NCI-H146 (cell line): ENCODE measurements at regions not wholly inside any gene's neighbourhood (a gene's known extent, or its start where the extent isn't known, plus 50 kb on each side); places are given as distances from the start of the nearest gene placed in this dataset.

Source experiments
- DNase-seq: peaks from one replicate; lab custom pipeline; 2025; lab: John Stamatoyannopoulos, UW

DNA sequence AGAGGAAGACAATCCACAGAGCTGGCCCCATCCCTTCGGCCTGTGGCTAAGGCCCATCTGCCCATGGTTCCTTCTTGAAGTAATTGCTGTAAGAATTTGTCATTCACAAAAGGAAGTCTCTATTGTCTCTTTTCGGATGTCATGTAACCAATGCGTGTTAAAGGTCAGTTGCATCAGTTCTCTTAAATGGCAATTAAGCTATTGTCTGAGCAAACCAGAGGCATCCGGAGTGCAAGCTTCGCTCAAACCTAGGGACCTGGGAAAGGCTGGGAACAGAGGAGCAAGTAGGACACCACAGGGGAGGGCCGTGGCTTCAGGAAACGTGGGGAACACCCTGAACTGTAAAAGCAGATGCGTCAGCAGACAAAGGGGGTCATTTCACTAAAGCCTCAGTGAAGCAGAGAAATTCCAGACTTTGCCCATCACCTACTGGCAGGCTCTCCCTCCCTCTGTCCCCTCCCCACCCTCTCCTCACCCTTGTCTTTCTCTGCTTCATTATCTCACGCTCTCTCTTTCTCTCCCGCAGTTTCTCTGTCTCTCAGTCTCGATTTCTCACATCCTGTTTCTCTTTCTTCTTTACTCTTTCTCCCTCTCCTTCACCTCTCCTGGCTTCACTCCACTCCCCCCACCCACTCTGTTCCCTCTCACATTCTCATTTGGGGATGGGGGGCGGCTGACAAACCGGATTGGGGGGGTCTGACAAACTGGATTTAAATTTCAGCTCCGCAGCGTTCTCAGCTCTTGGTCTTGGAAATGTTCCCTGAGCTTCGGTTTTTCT lies 204.6 kb upstream of the TNP1 start:
- no peak for DNase-seq

DNA sequence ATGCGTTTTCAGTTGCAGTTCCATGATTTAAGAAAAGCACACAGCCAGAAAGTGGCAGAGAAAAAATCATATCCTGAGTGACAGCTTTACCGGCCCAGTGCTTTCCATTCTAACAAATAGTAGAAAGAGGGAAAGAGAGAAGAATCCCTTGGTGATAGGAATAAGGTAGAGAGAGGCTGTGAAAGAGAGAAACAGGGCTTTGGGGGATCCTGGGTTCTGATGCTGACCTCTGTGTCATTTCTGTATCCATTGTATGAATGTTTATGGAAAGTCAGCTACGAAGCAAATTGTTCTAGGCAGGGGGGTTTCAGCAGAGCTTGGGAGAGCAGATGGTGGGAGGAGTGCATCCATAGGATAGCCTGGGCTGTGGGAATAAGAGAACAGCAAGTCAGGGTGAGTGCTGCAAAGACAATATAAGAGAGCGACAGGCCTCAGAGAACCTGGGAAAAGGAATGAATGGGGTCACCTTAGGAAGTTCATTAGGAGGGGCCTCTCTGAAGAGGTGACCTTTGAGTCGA lies 203.4 kb upstream of the TNP1 start:
- DNase-seq: no peak

DNA sequence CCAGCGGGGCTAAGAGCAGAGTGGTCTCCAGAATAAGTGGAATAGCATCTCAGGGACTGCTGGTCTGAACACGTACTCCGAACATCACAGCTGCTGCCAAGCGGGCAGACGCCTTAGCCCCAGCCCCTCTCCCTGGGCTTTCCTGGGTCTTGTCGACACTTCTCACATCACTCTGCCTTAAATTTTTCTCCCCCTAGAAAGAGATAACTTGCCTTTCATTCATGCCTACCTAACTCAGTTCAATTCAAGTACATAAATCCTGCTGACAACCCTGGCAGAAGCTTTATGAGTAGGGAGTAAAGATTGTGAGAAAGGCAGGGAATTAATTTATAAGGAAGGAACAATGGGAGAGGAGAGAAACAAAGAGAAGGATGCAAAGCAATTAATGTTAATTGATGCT lies 202.9 kb upstream of the TNP1 start:
- no peak for DNase-seq

DNA sequence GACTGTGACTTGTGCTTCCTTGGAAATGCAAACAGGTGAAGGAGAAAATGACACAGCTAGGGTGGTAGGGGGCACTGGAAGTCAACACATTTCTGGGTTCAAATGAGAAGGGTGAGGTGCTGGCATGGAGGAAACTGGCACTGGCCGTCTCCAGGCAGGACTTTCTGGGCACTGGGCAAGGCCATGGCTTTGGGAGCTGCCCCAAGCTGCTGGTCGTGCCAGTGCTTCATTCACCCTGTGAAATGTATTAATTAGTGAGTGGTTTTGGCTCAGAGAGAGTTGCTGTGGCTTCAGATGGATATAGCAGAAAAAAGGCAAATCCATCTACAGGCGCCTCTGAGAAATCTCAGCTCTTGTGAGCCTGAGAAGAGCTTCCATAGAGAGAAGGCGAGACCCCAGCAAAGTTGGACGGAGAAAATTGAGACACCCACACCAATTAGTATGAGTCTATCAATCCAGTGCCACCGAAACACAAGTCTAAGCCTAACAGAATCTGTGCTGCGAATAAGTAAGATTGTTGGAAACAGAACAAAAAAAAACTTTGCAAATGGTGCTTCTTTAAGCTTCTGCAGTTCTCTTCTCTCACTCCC lies 202.1 kb upstream of the TNP1 start:
- no peak for DNase-seq

DNA sequence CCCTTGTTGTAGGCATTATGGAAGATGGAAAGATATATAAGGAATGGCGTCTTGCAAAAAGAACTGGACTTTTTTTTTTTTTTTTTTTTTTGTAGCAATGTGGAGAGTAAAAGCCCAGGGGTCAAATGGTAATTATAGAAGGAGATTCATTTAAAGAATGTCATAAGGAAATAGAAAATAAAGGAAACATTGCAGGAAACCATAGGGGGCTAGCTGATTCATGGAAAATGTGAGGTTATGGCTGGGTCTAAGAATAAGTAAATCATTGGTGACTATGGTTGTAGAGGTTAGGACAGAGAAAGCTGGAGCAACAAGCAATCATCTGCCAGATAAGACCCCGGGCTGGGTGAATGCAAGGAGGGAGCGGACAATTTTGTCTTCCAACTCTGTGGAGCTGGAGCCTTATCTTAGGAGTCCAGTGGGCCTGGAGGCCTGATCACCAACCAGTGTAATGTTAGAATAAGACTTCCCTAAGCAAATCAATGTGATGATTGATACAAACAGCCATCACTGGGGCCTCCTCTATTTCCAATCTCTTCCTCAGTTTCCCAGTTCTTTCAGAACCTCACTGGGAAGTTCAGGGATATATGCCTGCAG lies 201.2 kb upstream of the TNP1 start:
- DNase-seq: no peak

DNA sequence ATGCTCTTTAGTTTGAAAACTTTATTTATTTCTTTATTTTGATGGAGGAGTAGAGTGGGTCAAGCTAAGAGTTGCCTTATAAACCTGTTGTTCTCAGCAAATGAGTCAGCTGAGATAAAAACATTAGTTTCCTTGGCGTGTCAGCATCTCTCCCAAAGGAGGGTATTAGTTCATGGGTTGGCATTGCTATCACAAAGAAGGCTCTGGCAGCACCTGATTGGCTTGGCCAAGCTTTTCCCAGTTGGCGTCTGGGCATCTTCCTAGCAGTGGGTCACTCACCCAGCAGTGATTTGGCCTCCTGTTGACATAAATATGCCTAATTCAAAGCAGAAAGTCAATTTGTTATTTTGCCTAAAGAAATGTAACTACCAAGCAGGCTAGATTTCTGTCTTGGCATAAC lies 200.7 kb upstream of the TNP1 start:
- DNase-seq: no peak

DNA sequence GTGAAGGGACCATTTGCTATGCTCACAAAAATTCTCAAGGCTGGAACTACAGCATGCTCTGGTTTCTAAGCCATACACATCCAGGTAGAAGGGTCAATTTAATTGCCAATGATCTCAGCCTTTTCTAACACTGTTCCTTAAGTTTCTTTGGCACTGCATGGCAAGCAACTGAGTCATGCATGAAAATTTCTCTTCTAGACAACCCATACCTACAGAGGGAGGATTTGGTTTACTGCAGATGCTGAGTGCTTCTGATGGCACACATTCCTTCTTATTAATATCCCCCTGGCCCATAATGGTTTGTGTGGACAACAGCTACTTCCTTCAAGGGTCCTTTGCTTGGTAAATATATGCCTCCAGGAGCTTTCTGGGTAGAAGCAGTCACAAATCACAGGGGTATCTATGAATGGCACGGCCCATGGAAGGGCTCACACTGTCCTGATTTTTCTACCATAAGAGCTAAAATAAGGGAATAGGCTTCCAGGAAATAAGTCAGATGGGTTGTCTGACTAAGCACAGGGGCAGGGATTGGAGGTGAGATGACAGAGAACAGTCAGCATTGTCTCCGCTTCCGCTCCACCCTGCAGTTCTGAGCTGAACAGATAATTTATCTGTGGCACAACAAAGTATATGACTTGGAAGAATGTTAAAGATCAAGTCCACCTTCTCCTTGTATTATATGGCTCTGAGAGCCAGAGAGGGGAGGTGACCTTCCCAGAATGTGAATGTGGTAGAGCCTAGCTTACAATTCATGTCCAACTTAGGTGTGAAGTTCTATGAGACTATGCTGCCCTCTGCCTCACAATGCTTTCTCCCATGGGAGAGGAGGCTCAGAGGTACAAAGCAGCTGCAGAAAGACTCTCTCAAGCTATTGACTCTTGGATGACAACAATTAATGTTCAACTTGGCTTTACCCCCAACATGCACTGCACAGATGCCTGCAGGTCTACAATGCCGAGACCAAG lies 199.2 kb upstream of the TNP1 start:
- DNase-seq: no peak

DNA sequence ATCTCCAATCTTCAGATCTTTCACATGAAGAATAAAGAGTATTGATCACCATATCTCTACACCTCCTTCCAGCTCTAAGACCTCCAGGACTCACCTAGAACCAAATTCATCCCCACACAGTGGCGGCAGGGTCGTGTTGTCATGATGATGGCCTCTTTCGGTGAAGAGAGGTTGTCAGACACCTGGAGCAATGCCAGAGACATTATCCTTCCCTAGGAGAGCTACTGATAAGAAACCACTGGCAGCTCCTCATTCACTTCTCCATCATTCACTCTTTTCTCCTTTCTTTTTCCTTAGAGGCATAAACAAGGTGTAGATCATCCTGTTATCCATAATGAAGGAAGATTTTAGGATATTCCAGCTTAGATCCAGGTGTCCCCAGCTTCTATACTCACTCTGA lies 197.9 kb upstream of the TNP1 start:
- no peak for DNase-seq

DNA sequence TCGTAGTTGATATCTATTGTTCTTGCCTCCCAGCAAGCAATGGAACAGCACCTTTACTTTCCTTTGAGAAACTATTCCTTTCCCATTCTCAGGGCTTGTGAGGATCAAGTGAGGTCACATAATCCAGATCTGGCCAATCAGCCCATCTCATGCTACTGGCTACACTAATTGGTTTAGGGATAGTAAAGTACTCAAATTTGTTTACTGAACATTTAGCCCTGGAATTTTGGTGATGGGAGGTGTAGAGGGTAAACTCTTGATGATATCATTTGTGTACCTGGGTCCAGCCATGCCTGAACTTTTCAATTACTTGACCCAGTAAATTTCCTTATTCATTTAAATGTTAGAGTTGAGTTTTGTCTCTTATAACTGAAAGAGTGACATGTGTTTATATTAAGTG lies 195.8 kb upstream of the TNP1 start:
- DNase-seq: no peak

DNA sequence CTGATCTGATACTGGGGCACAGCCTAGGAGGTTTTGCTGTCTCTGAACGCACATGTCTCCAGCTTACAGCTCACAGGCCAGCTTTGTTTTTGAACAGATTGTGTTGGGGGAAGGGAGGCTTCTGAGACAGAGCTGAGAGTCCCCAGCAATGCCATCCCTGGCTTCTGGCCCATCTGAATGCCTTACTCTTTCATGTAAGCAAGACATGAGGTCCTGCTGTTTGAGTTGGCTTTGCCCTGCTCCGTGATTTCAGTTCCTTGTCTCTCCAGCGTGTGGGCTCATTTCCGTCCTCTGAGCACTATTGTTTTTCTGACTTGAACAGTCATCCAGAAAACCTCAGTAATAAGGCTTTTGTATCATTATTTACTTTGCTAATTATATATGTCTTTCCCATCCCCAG lies 194.9 kb upstream of the TNP1 start:
- DNase-seq: peak; percentile 32

DNA sequence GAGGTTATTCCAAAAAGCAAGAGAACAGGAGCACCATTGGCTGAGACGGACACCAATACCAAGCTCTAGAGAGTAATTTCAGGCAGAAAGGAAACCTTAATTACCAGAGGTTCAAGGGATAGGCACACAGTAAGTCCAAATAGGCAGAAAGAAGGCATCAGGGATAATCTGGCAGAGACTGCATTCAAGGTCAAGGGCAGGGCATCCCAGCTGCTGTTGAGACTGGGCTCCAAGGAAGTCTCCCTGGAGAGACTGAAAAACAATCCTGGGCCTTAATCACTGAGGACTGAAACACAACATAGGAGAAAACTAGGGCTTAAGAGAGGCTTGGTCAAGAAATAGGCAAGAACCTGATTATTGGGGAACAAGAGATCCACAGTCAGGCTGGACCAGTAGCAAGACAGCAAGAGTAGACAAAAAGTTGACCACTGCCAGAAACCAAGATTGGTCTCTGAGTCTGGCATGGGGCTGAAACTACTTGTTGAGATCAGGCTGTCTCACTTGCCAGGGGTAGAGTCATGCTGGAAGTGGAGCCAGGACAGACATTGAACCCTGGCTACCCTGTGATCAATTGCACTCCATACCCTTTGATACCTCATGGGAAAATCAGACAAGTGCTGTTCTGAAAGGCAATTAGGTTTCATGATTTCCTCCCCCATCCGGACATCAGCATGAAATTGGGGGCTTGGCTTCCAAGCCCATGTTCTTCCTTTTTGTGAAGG lies 193.2 kb upstream of the TNP1 start:
- no peak for DNase-seq

DNA sequence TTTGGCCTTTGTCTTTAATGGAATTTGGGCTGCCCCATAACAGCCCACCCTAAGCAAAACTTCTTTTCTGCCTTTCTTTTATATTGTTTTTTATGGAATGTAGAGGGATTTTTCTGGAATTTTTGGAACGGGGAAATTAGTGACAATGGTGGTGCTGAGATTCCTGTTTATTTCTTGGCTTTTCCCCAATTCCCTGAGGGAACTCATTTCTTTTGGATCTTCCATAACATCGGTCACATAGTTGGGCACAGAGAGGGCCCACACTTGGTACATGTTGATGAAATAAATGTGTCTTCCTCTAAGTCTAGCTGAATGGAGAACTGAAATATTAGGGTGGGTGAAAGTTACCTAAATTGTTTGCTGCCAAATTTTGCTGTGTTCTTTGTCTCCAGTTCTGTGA lies 191.6 kb upstream of the TNP1 start:
- DNase-seq: no peak

DNA sequence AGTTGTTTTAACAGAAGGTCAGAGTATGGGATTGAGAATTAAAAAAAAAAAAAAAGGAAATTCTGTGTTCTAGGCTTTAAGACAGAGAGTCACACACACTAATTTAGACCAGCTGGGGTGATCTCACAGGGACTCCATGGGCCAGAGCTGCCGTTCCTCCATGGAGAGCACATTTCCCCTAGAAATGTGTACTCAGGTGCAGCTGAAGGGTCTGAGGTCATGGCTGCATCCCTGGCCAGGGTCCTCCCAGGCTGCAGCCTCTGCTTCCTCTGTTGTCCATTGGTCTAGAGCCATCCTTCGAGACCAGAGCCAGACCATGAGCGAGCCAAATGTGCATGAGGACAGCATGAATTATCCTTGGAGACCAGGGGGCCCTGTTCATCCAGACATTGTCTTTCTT lies 190.1 kb upstream of the TNP1 start:
- peak; percentile 32 for DNase-seq

DNA sequence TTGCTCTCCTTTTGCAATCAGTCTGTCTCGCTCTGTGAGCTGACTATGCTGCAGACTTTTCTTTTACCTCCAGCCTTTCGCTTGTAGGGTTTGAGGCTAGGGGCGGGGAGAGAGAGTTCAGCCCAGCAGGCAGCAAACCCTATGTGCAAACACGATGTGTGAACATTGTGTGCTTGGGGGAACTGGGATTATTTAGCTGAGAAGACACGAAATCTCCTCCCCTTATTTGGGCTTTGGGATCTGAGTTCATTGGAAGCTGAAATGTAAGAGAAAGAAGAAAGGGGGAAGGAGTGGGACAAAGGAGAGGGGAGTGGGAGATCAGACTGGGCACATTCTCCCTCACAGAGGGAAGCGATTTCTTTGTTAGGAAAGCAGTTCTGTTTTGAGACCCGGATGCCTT lies 189.6 kb upstream of the TNP1 start:
- peak; percentile 66 for DNase-seq

DNA sequence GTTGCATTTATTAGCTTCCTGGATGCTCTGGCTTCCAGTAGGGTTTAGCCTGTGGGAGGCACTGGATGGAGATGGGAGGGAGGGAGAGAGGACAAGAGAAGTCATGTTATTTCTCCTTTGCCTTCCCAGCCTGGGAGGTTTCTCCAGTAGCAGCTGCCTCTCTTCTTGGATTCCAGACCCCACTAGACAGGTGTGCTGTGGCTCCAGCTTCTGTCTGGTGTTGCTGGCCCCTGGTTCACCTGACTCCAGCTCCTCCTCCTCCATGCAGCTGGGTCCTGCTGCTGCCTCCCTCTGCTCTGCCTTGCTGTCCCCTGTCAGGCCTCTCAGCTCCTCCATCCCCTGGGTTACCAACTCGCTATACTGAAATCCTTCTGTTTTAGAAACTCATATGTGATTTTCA lies 188.9 kb upstream of the TNP1 start:
- peak; percentile 58 for DNase-seq

DNA sequence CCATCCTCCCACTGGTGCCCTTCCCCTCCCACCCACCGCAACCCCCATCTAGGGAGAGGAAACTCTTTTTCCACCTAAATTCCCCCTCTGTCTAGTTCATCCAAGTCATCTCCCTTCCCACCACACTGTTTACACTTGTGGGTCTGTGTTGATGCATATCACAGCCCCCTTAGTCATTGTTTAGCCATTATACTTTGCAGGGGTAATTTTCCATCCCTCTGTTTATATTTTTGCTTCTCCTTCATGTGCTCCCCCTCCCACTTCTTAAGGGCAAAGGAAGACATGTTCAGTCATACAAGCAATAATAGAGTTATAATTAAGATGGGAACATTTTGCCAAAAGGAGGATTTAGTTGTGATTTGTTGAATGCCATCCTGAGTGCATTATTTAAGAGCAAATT lies 187.8 kb upstream of the TNP1 start:
- DNase-seq: no peak

DNA sequence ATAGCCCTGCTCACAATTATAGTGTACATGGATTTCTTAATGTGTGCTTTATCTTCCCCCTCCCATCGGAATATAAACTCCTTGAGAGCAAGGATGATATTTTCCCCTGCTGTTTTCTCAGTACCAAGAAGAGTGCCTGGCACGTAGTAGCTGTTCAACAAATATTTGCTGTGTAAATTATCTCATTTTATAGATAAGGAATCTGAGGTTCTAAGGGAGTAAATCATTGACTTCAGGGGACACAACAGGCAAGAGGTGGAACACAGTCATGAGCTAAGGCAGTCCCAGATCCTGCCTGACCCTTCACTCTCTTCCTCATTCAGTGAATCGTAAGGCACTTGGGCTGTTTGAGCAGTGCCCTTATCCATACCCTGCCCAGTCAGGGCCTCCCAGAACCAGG lies 187.3 kb upstream of the TNP1 start:
- DNase-seq: no peak

DNA sequence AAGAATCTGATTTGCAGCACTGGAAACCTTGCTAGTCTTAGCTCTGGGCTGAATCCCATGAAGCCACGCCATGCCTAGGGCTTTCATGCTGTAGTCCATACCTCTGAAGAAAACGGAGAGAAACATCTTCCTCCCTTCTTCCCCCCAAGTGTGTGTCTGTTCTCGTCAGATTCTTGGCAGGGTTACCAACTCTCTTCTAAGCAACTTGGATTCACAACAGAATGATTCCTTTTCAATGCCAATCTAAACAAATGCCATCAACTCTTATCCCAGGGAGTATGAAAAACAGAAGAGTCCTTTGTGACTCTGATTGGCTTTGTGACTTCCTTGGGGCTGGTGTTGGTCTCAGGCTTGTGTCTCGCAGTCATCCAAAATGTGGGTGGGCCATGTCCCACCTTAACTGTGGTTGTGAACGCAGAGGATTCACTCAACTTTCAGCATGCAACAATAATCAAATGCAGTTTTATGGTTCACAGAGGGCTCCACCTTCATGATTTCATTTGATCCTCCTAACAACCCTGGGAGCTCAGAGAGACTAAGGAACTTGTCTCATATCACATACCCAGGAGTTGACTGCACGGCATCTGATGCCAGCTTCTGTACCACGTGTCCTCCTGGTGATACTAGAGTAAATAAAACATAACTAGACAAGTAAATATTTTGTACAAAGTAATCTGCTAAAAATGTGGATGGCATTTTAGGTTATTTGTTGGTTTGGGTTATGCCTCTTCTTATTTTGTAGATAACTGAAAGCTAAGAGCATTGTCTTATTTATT lies 186.0 kb upstream of the TNP1 start:
- no peak for DNase-seq

DNA sequence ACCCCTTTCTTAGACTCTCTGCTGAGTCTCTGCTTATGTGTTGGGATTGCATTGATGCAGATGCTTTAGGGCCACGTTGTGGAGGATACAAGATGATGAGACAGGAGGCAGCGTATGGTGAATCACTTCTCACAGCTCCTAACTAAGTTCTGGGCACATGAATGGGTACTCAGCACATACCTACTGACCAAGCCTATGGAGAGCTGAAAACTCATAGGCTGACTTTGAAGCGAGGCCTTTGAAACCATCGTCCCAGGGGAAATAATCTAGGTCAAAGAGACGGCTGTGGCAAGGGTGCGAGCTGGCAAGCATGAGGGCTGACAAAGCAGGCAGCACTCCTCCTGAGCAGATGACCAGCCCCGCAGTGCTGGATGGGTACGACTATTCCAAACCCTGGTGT lies 180.2 kb upstream of the TNP1 start:
- no peak for DNase-seq

DNA sequence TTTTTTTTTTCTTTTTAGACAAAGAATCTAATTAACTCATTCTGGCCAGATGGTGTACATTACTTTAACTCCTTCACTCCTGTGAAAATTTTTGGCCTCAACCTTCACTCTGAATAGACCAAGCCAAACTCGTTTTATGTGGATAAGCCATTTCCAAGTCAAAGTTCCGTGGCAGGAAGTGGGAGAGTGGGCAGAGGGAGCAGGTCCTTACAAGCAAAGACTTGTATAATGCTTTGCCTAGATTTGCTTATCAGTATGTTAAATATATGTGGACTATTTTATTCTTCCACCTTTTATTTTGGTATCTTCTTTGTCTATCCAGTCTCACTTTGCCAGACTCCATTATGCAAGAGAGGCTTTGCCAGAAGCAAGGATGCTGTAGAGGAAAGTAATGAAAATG lies 178.1 kb upstream of the TNP1 start:
- no peak for DNase-seq

DNA sequence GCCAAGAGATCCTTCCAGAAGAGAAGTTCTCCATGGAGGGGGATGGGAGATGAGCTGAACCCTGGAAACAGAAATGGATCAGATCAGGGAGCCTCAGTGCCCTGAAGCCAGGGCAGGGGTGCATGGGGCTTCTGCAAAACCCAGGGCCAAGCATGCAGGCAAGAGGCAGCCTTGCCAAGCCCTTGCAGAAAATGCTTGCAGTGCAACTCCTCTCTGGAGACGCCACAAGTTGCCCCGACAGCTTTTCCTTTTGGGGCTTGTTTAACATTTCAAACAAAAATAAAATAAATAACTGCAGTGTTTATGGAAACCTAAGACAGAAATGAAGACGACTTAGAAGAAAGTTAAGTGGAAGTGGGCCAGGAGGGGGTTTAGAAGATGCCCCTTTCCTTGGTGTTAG lies 177.5 kb upstream of the TNP1 start:
- no peak for DNase-seq
